Parathyroid adenoma (tissue), 2 donors: ENCODE measurements at regions not wholly inside any gene's neighbourhood (a gene's known extent, or its start where the extent isn't known, plus 50 kb on each side); places are given as distances from the start of the nearest gene placed in this dataset.

Experiments
- H2AFZ ChIP-seq: fragments of 300-600 bp; sonication (generic); one replicate; pipeline ENCODE4 v1.7.0; 2017; ENCODE audit warnings: antibody characterized with exemption, mild to moderate bottlenecking
- H3K27ac ChIP-seq: fragments of 300-600 bp; sonication (generic); one replicate; pipeline ENCODE4 v1.7.0; 2017
- H3K27me3 ChIP-seq: fragments of 300-600 bp; sonication (generic); one replicate; pipeline ENCODE4 v1.7.0; 2017; ENCODE audit warnings: low read length; ENCODE audit not compliant: control insufficient read depth, insufficient read depth
- H3K36me3 ChIP-seq: fragments of 300-600 bp; sonication (generic); one replicate; pipeline ENCODE4 v1.7.0; 2017; ENCODE audit warnings: low read length; ENCODE audit not compliant: control insufficient read depth, insufficient read depth
- H3K4me1 ChIP-seq: fragments of 300-600 bp; sonication (generic); one replicate; pipeline ENCODE4 v1.7.0; 2017; ENCODE audit warnings: control low read depth
- H3K4me2 ChIP-seq: fragments of 300-600 bp; sonication (generic); one replicate; pipeline ENCODE4 v1.7.0; 2017; ENCODE audit warnings: low read length
- H3K4me3 ChIP-seq: fragments of 300-600 bp; sonication (generic); one replicate; pipeline ENCODE4 v1.7.0; 2017; ENCODE audit warnings: low read depth, low read length
- H3K79me2 ChIP-seq: fragments of 300-600 bp; sonication (generic); one replicate; pipeline ENCODE4 v1.7.0; 2017; ENCODE audit warnings: control low read depth
- H3K9ac ChIP-seq: fragments of 300-600 bp; sonication (generic); one replicate; pipeline ENCODE4 v1.7.0; 2017; ENCODE audit warnings: mild to moderate bottlenecking
- H3K9me3 ChIP-seq: fragments of 300-600 bp; sonication (generic); one replicate; pipeline ENCODE4 v1.7.0; 2017; ENCODE audit warnings: low read length; ENCODE audit not compliant: control insufficient read depth
- TF ChIP-seq, protein P1 (sequence below): fragments of 300-600 bp; sonication (generic); IDR thresholded peaks from one replicate; pipeline ENCODE4 v1.7.0; 2017; ENCODE audit warnings: antibody characterized with exemption, mild to moderate bottlenecking
- donor health status: primary hyperparathyroidism.

DNA sequence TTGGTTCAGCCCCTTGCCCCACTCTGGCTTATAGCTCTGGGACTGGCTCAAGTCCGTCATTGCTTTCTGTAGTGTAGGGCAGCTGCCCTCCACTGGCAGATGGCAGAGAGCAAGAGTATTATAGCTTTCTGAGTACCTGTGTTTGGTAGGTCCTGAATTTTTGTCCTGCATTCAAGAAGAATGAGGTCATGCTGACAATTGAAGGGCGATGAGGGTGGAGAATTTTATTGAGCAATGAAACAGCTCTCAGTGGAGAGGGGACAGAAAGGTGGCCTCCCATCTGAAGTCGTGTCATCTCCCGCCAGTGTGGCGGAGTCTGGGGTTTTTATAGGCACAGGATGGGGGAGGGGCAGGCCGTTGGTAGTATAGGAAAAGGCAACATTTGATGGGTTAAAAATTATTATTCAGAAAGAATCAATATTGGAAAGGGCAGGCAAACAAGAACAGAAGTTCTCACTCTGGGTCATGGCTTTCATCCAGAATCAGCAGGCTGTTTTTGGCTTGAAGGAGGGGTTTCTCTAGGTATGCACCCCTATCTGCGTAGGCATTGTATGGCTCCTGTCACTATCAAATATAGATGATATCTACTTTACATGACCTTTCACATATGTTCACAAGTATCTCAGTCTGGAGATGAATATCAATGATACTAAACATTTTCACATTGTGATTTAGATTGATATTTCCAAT lies 1239.7 kb upstream of the ALCAM start:
- Histone ChIP-seq H3K4me2 (no peak overlapping the region), H3K4me3 (no peak overlapping the region), H3K27ac (no peak overlapping the region), H3K9me3 (no peaks in the 10 kb centered on the region), H3K9ac (no peak overlapping the region), H3K36me3 (no peaks in the 10 kb centered on the region), H3K4me1 (no peaks in the 10 kb centered on the region), H3K79me2 (no peaks in the 10 kb centered on the region), H3K27me3 (no peaks in the 10 kb centered on the region), H2AFZ (no peak overlapping the region)
- TF ChIP-seq, protein P1, sequence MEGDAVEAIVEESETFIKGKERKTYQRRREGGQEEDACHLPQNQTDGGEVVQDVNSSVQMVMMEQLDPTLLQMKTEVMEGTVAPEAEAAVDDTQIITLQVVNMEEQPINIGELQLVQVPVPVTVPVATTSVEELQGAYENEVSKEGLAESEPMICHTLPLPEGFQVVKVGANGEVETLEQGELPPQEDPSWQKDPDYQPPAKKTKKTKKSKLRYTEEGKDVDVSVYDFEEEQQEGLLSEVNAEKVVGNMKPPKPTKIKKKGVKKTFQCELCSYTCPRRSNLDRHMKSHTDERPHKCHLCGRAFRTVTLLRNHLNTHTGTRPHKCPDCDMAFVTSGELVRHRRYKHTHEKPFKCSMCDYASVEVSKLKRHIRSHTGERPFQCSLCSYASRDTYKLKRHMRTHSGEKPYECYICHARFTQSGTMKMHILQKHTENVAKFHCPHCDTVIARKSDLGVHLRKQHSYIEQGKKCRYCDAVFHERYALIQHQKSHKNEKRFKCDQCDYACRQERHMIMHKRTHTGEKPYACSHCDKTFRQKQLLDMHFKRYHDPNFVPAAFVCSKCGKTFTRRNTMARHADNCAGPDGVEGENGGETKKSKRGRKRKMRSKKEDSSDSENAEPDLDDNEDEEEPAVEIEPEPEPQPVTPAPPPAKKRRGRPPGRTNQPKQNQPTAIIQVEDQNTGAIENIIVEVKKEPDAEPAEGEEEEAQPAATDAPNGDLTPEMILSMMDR, result no peak

DNA sequence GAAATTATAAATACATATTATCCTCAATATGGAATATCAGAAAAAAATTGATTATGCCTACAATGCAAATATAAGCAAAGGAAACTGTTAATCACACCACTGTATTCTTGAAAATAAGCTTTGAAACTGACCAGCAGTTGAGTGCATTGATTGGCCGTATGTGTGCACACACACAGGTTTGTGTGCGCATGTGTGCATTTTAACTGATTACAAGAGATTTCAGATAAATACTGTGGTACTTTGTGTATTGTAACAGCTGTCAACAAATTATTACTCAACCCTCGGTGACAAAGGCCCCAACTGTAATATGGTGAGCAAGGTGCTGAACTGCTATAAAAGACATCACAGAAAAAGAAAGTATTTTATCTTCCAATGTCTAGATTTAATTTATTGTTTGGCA lies 1238.9 kb upstream of the ALCAM start:
- no peaks in the 10 kb centered on the region for H3K79me2 ChIP-seq
- H3K27me3 ChIP-seq, result no peaks in the 10 kb centered on the region
- H3K4me3 ChIP-seq, result no peak overlapping the region
- no peak overlapping the region for H3K4me2 ChIP-seq
- no peak overlapping the region for H3K27ac ChIP-seq
- H3K4me1 ChIP-seq, result no peaks in the 10 kb centered on the region
- no peaks in the 10 kb centered on the region for H3K36me3 ChIP-seq
- H3K9ac ChIP-seq, result no peak overlapping the region
- no peaks in the 10 kb centered on the region for H3K9me3 ChIP-seq
- H2AFZ ChIP-seq, result no peak overlapping the region
- TF ChIP-seq, protein P1, result no peak

DNA sequence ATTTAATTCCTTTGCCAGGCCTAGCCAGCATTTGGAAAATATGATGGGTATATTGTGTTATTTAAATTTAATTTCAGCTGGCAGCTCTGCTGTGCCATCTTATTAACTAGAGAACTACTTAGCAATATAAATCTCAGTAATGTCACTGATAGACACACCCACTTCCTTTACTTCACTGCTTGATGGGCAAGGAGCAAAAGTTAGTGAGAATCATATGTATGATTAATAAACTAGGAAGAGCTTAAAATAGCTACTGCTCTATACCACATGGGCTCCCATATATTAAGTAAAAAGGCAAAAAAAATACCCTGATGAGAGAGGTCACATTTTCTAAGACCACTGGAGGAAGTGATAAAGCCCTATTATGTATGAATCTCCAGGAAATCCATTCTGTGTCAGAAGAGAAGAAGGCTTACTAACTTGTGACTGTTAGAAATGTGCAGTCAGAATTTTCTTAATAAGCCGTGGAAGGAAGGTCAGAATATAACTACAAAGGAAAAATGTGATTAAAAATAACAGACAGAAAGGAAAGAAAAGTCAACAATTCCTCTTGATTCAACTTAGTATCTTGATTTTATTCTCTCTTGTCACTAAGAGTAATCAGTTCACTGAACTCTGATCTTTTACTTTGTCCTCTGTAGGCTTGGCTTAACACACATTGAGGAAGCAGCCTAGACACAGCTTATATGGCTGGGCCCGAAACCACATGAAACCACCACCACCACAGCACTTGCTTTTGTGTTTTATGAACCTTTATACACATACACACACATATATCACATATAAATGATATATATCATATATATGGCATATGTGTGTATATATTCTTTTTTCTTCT lies 1233.9 kb upstream of the ALCAM start:
- Histone ChIP-seq H3K9ac (no peak overlapping the region), H3K4me3 (no peak overlapping the region), H3K4me2 (no peak overlapping the region), H2AFZ (no peak overlapping the region), H3K27me3 (no peaks in the 10 kb centered on the region), H3K79me2 (no peaks in the 10 kb centered on the region), H3K9me3 (no peaks in the 10 kb centered on the region), H3K4me1 (no peaks in the 10 kb centered on the region), H3K36me3 (no peaks in the 10 kb centered on the region), H3K27ac (no peak overlapping the region)
- TF ChIP-seq, protein P1, result no peak

DNA sequence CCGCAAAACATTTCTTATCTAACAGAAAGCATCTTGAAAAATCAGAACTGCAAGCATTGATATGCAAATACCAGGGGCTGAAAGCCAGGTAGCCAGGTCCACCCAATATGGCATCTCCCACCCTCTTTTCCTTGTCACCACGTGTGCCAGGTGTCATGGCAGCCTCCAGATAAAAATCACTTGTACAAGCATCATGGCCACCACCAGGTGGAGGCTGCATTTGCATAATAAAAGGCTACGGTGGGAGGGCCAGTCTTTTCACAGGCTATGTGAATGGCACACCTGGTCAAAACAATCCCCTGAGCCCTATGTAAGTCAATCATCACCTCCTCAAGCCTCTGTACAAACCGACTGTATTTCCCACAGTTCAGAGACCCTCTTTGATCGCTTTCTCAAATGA lies 1233.1 kb upstream of the ALCAM start:
- Histone ChIP-seq H3K27me3 (no peaks in the 10 kb centered on the region), H3K4me1 (no peaks in the 10 kb centered on the region), H3K9me3 (no peaks in the 10 kb centered on the region), H3K4me2 (no peak overlapping the region), H3K36me3 (no peaks in the 10 kb centered on the region), H3K27ac (no peak overlapping the region), H3K79me2 (no peaks in the 10 kb centered on the region), H3K4me3 (no peak overlapping the region), H2AFZ (no peak overlapping the region), H3K9ac (no peak overlapping the region)
- TF ChIP-seq, protein P1, result no peak
